HEK293 (cell line): ENCODE measurements at regions not wholly inside any gene's neighbourhood (a gene's known extent, or its start where the extent isn't known, plus 50 kb on each side); places are given as distances from the start of the nearest gene placed in this dataset.

Experiments
- CTCF ChIA-PET: fragments of 350-600 bp; formaldehyde crosslinking; extraction: SDS; loops from one replicate; lab custom pipeline; 2021; ENCODE audit warnings: antibody characterized with exemption; lab: Yijun Ruan, JAX
- POLR2A ChIA-PET: fragments of 300-600 bp; formaldehyde crosslinking; extraction: SDS; loops from one replicate; lab custom pipeline; 2020; ENCODE audit warnings: antibody characterized with exemption, inconsistent platforms; lab: Yijun Ruan, JAX
- H3K27ac ChIP-seq: fragments of 200-500 bp; sonication (Bioruptor generic); 2 replicates; pipeline ENCODE4 v1.5.1; 2014; ENCODE audit warnings: low read depth, low read length, control low read depth, inconsistent platforms; ENCODE audit errors: extremely low read depth
- H3K36me3 ChIP-seq, 2 experiments: fragments of 200-500 bp in 1 of 2; sonication (Bioruptor generic) in 1 of 2; 1 replicate in 1 of 2; 2 replicates in 1 of 2; pipeline ENCODE4 v1.5.1; 2014 to 2017; ENCODE audit warnings: inconsistent platforms in 2 of 2, low read length in 2 of 2; ENCODE audit not compliant: control insufficient read depth in 2 of 2, insufficient read depth in 1 of 2
- H3K4me1 ChIP-seq: fragments of 200-500 bp; sonication (Bioruptor generic); 2 replicates; pipeline ENCODE4 v1.5.1; 2014; ENCODE audit warnings: mild to moderate bottlenecking, low read length, inconsistent platforms; ENCODE audit not compliant: control insufficient read depth, insufficient read depth
- H3K4me3 ChIP-seq: 2 replicates; pipeline ENCODE4 v1.5.1; 2011; ENCODE audit warnings: low read depth, mild to moderate bottlenecking, control low read depth, low read length, moderate library complexity
- H3K9me3 ChIP-seq: fragments of 200-500 bp; sonication (Bioruptor generic); 2 replicates; pipeline ENCODE4 v1.5.1; 2014; ENCODE audit warnings: low read depth, low read length, inconsistent platforms; ENCODE audit not compliant: control insufficient read depth, insufficient read depth
- GLIS2 ChIP-seq: fragments of 450-650 bp; formaldehyde crosslinking; IDR thresholded peaks from 2 replicates; pipeline ENCODE4 v1.5.1; 2016; ENCODE audit warnings: missing biosample characterization, missing genetic modification characterization
- KLF7 ChIP-seq: fragments of 450-650 bp; formaldehyde crosslinking; IDR thresholded peaks from 2 replicates; pipeline ENCODE4 v1.5.1; 2016; ENCODE audit warnings: missing biosample characterization, missing genetic modification characterization, borderline replicate concordance
- MEIS1 ChIP-seq: sonication (generic); formaldehyde crosslinking; IDR thresholded peaks from 2 replicates; pipeline ENCODE4 v1.8.1; 2022; ENCODE audit warnings: missing genetic modification reagents, mild to moderate bottlenecking, borderline replicate concordance
- TRIM28 ChIP-seq: IDR thresholded peaks from 2 replicates; pipeline ENCODE4 v1.6.1; 2011; ENCODE audit warnings: low read length, control low read depth, borderline replicate concordance
- ZBTB44 ChIP-seq: fragments of 450-650 bp; IDR thresholded peaks from 2 replicates; pipeline ENCODE4 v1.5.1; 2018; ENCODE audit warnings: missing biosample characterization, mild to moderate bottlenecking, missing genetic modification characterization
- ZBTB7A ChIP-seq: fragments of 450-650 bp; formaldehyde crosslinking; IDR thresholded peaks from 2 replicates; pipeline ENCODE4 v1.5.1; 2016; ENCODE audit warnings: low read depth, missing biosample characterization, missing genetic modification characterization
- ZBTB8A ChIP-seq: fragments of 450-650 bp; formaldehyde crosslinking; IDR thresholded peaks from 2 replicates; pipeline ENCODE4 v1.5.1; 2016; ENCODE audit warnings: missing biosample characterization, missing genetic modification characterization
- ZFP69B ChIP-seq: fragments of 450-650 bp; formaldehyde crosslinking; IDR thresholded peaks from 2 replicates; pipeline ENCODE4 v1.5.1; 2016; ENCODE audit warnings: missing biosample characterization, missing genetic modification characterization
- ZNF114 ChIP-seq: fragments of 450-650 bp; formaldehyde crosslinking; IDR thresholded peaks from 2 replicates; pipeline ENCODE4 v1.5.0; 2017; ENCODE audit warnings: missing biosample characterization, missing genetic modification characterization
- ZNF2 ChIP-seq: fragments of 450-650 bp; formaldehyde crosslinking; IDR thresholded peaks from 2 replicates; pipeline ENCODE4 v1.5.1; 2016; ENCODE audit warnings: missing biosample characterization, missing genetic modification characterization
- ZNF311 ChIP-seq: fragments of 450-650 bp; formaldehyde crosslinking; IDR thresholded peaks from 2 replicates; pipeline ENCODE4 v1.5.1; 2017; ENCODE audit warnings: missing biosample characterization, missing genetic modification characterization, borderline replicate concordance
- ZNF350 ChIP-seq: fragments of 450-650 bp; formaldehyde crosslinking; IDR thresholded peaks from 2 replicates; pipeline ENCODE4 v1.5.0; 2017; ENCODE audit warnings: missing biosample characterization, mild to moderate bottlenecking, missing genetic modification characterization
- ZNF416 ChIP-seq: fragments of 450-650 bp; formaldehyde crosslinking; IDR thresholded peaks from 2 replicates; pipeline ENCODE4 v1.5.1; 2016; ENCODE audit warnings: missing biosample characterization, missing genetic modification characterization
- ZNF580 ChIP-seq: fragments of 450-650 bp; formaldehyde crosslinking; IDR thresholded peaks from 2 replicates; pipeline ENCODE4 v1.5.1; 2016; ENCODE audit warnings: missing biosample characterization, missing genetic modification characterization
- ZNF658 ChIP-seq: fragments of 450-650 bp; formaldehyde crosslinking; IDR thresholded peaks from 2 replicates; pipeline ENCODE4; 2016; ENCODE audit warnings: missing biosample characterization, missing genetic modification characterization
- ZNF660 ChIP-seq: fragments of 450-650 bp; IDR thresholded peaks from 2 replicates; pipeline ENCODE4 v1.5.1; 2018; ENCODE audit warnings: missing biosample characterization, mild to moderate bottlenecking, missing genetic modification characterization
- ZNF670 ChIP-seq: fragments of 450-650 bp; formaldehyde crosslinking; IDR thresholded peaks from 2 replicates; pipeline ENCODE4 v1.5.1; 2016; ENCODE audit warnings: missing biosample characterization, missing genetic modification characterization, low read depth
- ZNF701 ChIP-seq: fragments of 450-650 bp; formaldehyde crosslinking; IDR thresholded peaks from 2 replicates; pipeline ENCODE4 v1.5.1; 2016; ENCODE audit warnings: missing biosample characterization, missing genetic modification characterization
- ZNF777 ChIP-seq: fragments of 450-650 bp; formaldehyde crosslinking; IDR thresholded peaks from 2 replicates; pipeline ENCODE4 v1.5.1; 2017; ENCODE audit warnings: missing biosample characterization, missing genetic modification characterization, borderline replicate concordance
- ZNF837 ChIP-seq: fragments of 450-650 bp; formaldehyde crosslinking; IDR thresholded peaks from 2 replicates; pipeline ENCODE4 v1.5.1; 2016; ENCODE audit warnings: missing biosample characterization, missing genetic modification characterization
- TF ChIP-seq, protein P1 (sequence below): fragments of 450-650 bp; formaldehyde crosslinking; IDR thresholded peaks from 2 replicates; pipeline ENCODE4 v1.5.1; 2016; ENCODE audit warnings: missing biosample characterization, missing genetic modification characterization
- TF ChIP-seq, protein P2 (sequence below): fragments of 450-650 bp; formaldehyde crosslinking; IDR thresholded peaks from 2 replicates; pipeline ENCODE4 v1.5.1; 2016; ENCODE audit warnings: missing biosample characterization, missing genetic modification characterization, borderline replicate concordance
- TF ChIP-seq, protein P3 (sequence below): fragments of 450-650 bp; formaldehyde crosslinking; IDR thresholded peaks from 2 replicates; pipeline ENCODE4 v1.5.1; 2017; ENCODE audit warnings: missing biosample characterization, missing genetic modification characterization

DNA sequence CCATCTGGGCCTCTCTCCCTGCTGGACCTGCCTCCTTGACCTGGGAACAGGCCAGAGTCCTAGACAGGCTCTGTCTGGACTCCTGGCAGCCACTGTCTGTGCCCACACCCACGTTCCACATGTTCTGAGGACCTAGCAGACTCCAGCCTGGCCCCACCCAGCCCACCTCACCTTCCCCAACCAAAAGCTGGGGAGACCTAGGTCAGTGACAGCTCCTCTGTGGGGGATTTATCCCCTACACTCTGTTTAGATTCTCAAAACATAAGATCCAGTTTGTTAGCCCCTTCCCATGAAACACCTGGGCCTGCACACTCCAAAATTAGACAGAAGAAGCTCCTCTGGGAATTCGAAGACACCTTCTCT lies 59.8 kb upstream of the ADAMTS2 start:
- H3K4me1 ChIP-seq: no peaks in the 10 kb centered on the region

DNA sequence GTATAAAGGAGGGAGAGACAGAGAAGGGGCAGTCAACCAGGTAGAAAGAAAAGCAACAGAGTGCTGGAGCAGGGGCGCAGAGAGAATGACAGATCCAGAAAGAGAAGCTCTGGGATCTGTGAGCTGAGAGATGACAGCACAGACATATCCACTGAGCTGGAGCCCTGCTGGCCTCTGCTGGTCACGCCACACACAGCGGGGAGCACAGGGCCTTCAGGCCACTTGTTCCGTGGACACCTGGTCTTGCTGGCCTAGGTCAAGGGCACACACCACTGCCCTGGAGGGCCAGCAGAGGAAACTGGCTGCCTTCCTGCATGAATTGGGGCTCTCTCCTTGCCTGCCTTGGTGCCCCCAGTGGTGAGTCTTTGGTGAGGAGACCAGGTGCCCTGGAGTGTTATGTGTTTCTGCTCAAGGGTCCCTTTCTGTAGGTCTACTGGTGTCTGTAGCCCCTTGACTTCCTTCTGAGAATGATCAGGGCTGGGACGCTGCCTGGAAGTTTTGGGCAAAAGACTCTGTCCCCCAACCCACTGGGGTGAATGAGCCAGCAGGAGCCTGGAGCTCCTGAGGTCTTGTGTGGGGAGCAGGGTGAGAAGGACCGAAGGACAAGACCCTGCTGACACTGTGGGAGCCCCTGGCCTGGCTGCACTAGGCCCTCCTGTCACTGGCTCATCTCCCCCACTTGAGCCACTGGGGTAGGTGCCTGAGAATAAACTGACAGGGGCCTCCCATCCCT lies 59.2 kb upstream of the ADAMTS2 start:
- ChIA-PET POLR2A (no interaction called here), CTCF (interaction anchor here (0.9 to 1.6 kb wide), 2 partner anchors 90 to 237 kb away, joined by 4 read pairs; no protein-coding TSS in a partner anchor)
- Histone ChIP-seq H3K4me1 (no peaks in the 10 kb centered on the region), H3K36me3 (no peaks in the 10 kb centered on the region), H3K27ac (no peak overlapping the region), H3K9me3 (no peaks in the 10 kb centered on the region), H3K4me3 (no peak overlapping the region)
- TF ChIP-seq ZNF350 (tag by site-specific recombination) (no peak), ZNF777 (no peak)
- TF ChIP-seq, protein P1, sequence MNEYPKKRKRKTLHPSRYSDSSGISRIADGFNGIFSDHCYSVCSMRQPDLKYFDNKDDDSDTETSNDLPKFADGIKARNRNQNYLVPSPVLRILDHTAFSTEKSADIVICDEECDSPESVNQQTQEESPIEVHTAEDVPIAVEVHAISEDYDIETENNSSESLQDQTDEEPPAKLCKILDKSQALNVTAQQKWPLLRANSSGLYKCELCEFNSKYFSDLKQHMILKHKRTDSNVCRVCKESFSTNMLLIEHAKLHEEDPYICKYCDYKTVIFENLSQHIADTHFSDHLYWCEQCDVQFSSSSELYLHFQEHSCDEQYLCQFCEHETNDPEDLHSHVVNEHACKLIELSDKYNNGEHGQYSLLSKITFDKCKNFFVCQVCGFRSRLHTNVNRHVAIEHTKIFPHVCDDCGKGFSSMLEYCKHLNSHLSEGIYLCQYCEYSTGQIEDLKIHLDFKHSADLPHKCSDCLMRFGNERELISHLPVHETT: no peak

More for the DNA sequence above, 59.8 kb upstream of the ADAMTS2 start:
- H3K4me3 ChIP-seq: no peak overlapping the region
- TF ChIP-seq, protein P2, sequence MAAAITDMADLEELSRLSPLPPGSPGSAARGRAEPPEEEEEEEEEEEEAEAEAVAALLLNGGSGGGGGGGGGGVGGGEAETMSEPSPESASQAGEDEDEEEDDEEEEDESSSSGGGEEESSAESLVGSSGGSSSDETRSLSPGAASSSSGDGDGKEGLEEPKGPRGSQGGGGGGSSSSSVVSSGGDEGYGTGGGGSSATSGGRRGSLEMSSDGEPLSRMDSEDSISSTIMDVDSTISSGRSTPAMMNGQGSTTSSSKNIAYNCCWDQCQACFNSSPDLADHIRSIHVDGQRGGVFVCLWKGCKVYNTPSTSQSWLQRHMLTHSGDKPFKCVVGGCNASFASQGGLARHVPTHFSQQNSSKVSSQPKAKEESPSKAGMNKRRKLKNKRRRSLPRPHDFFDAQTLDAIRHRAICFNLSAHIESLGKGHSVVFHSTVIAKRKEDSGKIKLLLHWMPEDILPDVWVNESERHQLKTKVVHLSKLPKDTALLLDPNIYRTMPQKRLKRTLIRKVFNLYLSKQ (tag by site-specific recombination): no peak
- no peak for TF ChIP-seq GLIS2
- TF ChIP-seq ZBTB44 (tag by site-specific recombination): no peak
- TF ChIP-seq ZNF114 (tag by site-specific recombination): no peak
- TF ChIP-seq ZNF670 (tag by site-specific recombination): no peak
- no peak for TF ChIP-seq ZNF416 (tag by site-specific recombination)
- TF ChIP-seq ZNF580: no peak
- TF ChIP-seq ZNF701: no peak
- TF ChIP-seq ZNF658 (tag by site-specific recombination): no peak
- TF ChIP-seq ZBTB8A: no peak
- TF ChIP-seq, all 188 proteins: peak for 0
- Histone ChIP-seq H3K27ac (no peak overlapping the region), H3K36me3 (no peaks in the 10 kb centered on the region), H3K9me3 (no peaks in the 10 kb centered on the region)
- ChIA-PET POLR2A (interaction anchor here (0.6 kb wide), 1 partner anchor 256 kb away, joined by 3 read pairs; no protein-coding TSS in a partner anchor), CTCF (interaction anchor here (0.6 to 1.6 kb wide), 2 partner anchors 90 to 110 kb away, joined by 4 read pairs; no protein-coding TSS in a partner anchor)

GRCh38 chr5:179403426-179404147 lies 58.3 kb upstream of the ADAMTS2 start:
- POLR2A ChIA-PET: no interaction called here
- H3K4me1 ChIP-seq: no peaks in the 10 kb centered on the region
- TF ChIP-seq ZNF311 (tag by site-specific recombination) (no peak), ZNF2 (tag by site-specific recombination) (no peak), MEIS1 (CRISPR knock-in tag) (no peak), KLF7 (tag by site-specific recombination) (no peak), ZBTB7A (no peak), ZNF837 (tag by site-specific recombination) (no peak), ZNF660 (tag by site-specific recombination) (no peak), ZFP69B (no peak), TRIM28 (no peak)
- TF ChIP-seq, protein P3, sequence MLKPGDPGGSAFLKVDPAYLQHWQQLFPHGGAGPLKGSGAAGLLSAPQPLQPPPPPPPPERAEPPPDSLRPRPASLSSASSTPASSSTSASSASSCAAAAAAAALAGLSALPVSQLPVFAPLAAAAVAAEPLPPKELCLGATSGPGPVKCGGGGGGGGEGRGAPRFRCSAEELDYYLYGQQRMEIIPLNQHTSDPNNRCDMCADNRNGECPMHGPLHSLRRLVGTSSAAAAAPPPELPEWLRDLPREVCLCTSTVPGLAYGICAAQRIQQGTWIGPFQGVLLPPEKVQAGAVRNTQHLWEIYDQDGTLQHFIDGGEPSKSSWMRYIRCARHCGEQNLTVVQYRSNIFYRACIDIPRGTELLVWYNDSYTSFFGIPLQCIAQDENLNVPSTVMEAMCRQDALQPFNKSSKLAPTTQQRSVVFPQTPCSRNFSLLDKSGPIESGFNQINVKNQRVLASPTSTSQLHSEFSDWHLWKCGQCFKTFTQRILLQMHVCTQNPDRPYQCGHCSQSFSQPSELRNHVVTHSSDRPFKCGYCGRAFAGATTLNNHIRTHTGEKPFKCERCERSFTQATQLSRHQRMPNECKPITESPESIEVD (tag by site-specific recombination): no peak
- H3K4me3 ChIP-seq: no peak overlapping the region
- no peak overlapping the region for H3K27ac ChIP-seq
- CTCF ChIA-PET: interaction anchor here (0.9 kb wide), 1 partner anchor 236 kb away, joined by 4 read pairs; no protein-coding TSS in a partner anchor
- no peaks in the 10 kb centered on the region for H3K9me3 ChIP-seq
- no peaks in the 10 kb centered on the region for H3K36me3 ChIP-seq
